A673 (cell line): ENCODE measurements at regions not wholly inside any gene's neighbourhood (a gene's known extent, or its start where the extent isn't known, plus 50 kb on each side); places are given as distances from the start of the nearest gene placed in this dataset.

Source experiments
- EZH2 ChIP-seq: fragments of 200-600 bp; sonication (generic); IDR thresholded peaks from 2 replicates; pipeline ENCODE4 v1.6.1; 2017; ENCODE audit warnings: borderline replicate concordance, low read depth, mild to moderate bottlenecking, mixed read lengths, antibody characterized with exemption, low read length; ENCODE audit not compliant: poor library complexity, severe bottlenecking
- TF ChIP-seq, protein P1 (sequence below): fragments of 300-800, 200-600 bp; sonication (generic); conservative IDR thresholded peaks from 2 replicates; pipeline ENCODE4 v1.5.1; 2017; ENCODE audit warnings: low read depth, mild to moderate bottlenecking, antibody characterized with exemption, low read length, moderate library complexity, mixed read lengths

DNA sequence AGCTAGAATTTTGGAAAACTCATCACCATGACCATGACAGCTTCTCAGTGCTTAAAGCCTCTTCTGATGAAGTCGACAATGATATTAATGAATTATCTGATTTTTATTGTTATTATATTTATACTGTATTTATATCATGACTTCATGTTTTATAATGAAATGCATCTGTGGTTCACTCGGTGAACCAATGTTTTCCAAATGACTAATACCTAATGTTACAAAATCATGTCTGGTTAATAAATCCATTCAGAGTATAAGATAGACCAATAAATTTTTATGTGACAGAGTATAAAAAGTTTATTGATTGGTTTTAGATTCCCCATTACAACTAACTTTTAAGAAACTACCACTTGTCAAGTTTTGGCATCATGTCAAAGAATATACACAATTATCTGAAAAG is 416.5 kb downstream of the MLLT3 start:
- TF ChIP-seq, protein P1, sequence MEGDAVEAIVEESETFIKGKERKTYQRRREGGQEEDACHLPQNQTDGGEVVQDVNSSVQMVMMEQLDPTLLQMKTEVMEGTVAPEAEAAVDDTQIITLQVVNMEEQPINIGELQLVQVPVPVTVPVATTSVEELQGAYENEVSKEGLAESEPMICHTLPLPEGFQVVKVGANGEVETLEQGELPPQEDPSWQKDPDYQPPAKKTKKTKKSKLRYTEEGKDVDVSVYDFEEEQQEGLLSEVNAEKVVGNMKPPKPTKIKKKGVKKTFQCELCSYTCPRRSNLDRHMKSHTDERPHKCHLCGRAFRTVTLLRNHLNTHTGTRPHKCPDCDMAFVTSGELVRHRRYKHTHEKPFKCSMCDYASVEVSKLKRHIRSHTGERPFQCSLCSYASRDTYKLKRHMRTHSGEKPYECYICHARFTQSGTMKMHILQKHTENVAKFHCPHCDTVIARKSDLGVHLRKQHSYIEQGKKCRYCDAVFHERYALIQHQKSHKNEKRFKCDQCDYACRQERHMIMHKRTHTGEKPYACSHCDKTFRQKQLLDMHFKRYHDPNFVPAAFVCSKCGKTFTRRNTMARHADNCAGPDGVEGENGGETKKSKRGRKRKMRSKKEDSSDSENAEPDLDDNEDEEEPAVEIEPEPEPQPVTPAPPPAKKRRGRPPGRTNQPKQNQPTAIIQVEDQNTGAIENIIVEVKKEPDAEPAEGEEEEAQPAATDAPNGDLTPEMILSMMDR, result no peak
- TF ChIP-seq EZH2, result no peak
